Central memory CD8-positive, alpha-beta T cell (primary cell): ENCODE measurements at regions not wholly inside any gene's neighbourhood (a gene's known extent, or its start where the extent isn't known, plus 50 kb on each side); places are given as distances from the start of the nearest gene placed in this dataset.
"Not testable (repeated sequence)": the region's sequence is repeated elsewhere in the genome, so short reads cannot be mapped to it uniquely, and the experiment has no call there.

Source experiments
- ATAC-seq: fragments of 150-1000 bp; cut with Tn5 transposase; replicated peaks from 2 replicates; pipeline ENCODE4 v1.10.0; 2022; ENCODE audit warnings: mild to moderate bottlenecking, moderate FRiP score, moderate number of reproducible peaks; ENCODE audit not compliant: poor library complexity, severe bottlenecking; ENCODE audit errors: extremely low read depth
- DNase-seq, 2 donors: peaks; one replicate each; pipeline ENCODE4 v3.0.0; 2021; ENCODE audit warnings: low spot score in 2 of 2
- H3K27ac Mint-ChIP-seq: one replicate; pipeline ENCODE4 v1.8.0; 2022; ENCODE audit warnings: low read depth, mild to moderate bottlenecking, moderate library complexity, mixed read lengths
- H3K27me3 Mint-ChIP-seq: one replicate; pipeline ENCODE4 v1.8.0; 2022; ENCODE audit warnings: mixed read lengths
- H3K36me3 Mint-ChIP-seq: one replicate; pipeline ENCODE4 v1.8.0; 2022; ENCODE audit warnings: mild to moderate bottlenecking, moderate library complexity, mixed read lengths; ENCODE audit not compliant: insufficient read depth
- H3K4me1 Mint-ChIP-seq: one replicate; pipeline ENCODE4 v1.8.0; 2022; ENCODE audit warnings: mixed read lengths
- H3K4me3 Mint-ChIP-seq: one replicate; pipeline ENCODE4 v1.8.0; 2022; ENCODE audit warnings: mild to moderate bottlenecking, moderate library complexity, mixed read lengths
- H3K9me3 Mint-ChIP-seq: one replicate; pipeline ENCODE4 v1.8.0; 2022; ENCODE audit warnings: mixed read lengths

- no peak for ATAC-seq
- Mint-ChIP-seq H3K27me3 (peaks cover 51% of the 10 kb centered on the region), H3K4me3 (no peak overlapping the region), H3K27ac (no peak overlapping the region), H3K9me3 (no peaks in the 10 kb centered on the region), H3K36me3 (no peaks in the 10 kb centered on the region), H3K4me1 (no peaks in the 10 kb centered on the region)
- no peak for DNase-seq
Observed at GRCh38 chr1:38178216-38178615, 131.6 kb upstream of the POU3F1 start.

GRCh38 chr1:38175121-38175520, 128.5 kb upstream of the POU3F1 start:
- no peaks in the 10 kb centered on the region for H3K9me3 Mint-ChIP-seq
- H3K27me3 Mint-ChIP-seq: peaks cover 31% of the 10 kb centered on the region
- ATAC-seq (no peak), DNase-seq (no peak)
- no peaks in the 10 kb centered on the region for H3K4me1 Mint-ChIP-seq
- no peak overlapping the region for H3K27ac Mint-ChIP-seq
- H3K4me3 Mint-ChIP-seq: no peak overlapping the region
- no peaks in the 10 kb centered on the region for H3K36me3 Mint-ChIP-seq

GRCh38 chr1:38173848-38174247, 127.3 kb upstream of the POU3F1 start:
- H3K4me3 Mint-ChIP-seq: no peak overlapping the region
- H3K27ac Mint-ChIP-seq: no peak overlapping the region
- DNase-seq: no peak
- no peaks in the 10 kb centered on the region for H3K36me3 Mint-ChIP-seq
- no peak for ATAC-seq
- no peaks in the 10 kb centered on the region for H3K4me1 Mint-ChIP-seq
- no peaks in the 10 kb centered on the region for H3K9me3 Mint-ChIP-seq
- peaks cover 20% of the 10 kb centered on the region for H3K27me3 Mint-ChIP-seq

- no peaks in the 10 kb centered on the region for H3K36me3 Mint-ChIP-seq
- no peak overlapping the region for H3K4me3 Mint-ChIP-seq
- no peaks in the 10 kb centered on the region for H3K9me3 Mint-ChIP-seq
- peaks cover 20% of the 10 kb centered on the region for H3K27me3 Mint-ChIP-seq
- H3K27ac Mint-ChIP-seq: no peak overlapping the region
- DNase-seq (no peak), ATAC-seq (no peak)
- no peaks in the 10 kb centered on the region for H3K4me1 Mint-ChIP-seq
Observed at GRCh38 chr1:38173157-38173831, 126.7 kb upstream of the POU3F1 start.

GRCh38 chr1:38169121-38169520, 122.5 kb upstream of the POU3F1 start:
- Mint-ChIP-seq H3K36me3 (no peaks in the 10 kb centered on the region), H3K4me3 (no peak overlapping the region), H3K27me3 (peaks cover 30% of the 10 kb centered on the region), H3K4me1 (no peaks in the 10 kb centered on the region), H3K27ac (no peak overlapping the region), H3K9me3 (no peaks in the 10 kb centered on the region)
- ATAC-seq: no peak
- DNase-seq: no peak

GRCh38 chr1:38168365-38168764, 121.8 kb upstream of the POU3F1 start:
- Mint-ChIP-seq H3K36me3 (no peaks in the 10 kb centered on the region), H3K27me3 (peaks cover 38% of the 10 kb centered on the region), H3K9me3 (no peaks in the 10 kb centered on the region), H3K27ac (no peak overlapping the region), H3K4me3 (no peak overlapping the region), H3K4me1 (no peaks in the 10 kb centered on the region)
- ATAC-seq (no peak), DNase-seq (no peak)

- H3K27ac Mint-ChIP-seq: no peak overlapping the region
- no peak for ATAC-seq
- no peaks in the 10 kb centered on the region for H3K9me3 Mint-ChIP-seq
- DNase-seq: no peak
- no peaks in the 10 kb centered on the region for H3K4me1 Mint-ChIP-seq
- H3K27me3 Mint-ChIP-seq: peaks cover 40% of the 10 kb centered on the region
- H3K4me3 Mint-ChIP-seq: no peak overlapping the region
- H3K36me3 Mint-ChIP-seq: no peaks in the 10 kb centered on the region
Observed at GRCh38 chr1:38166461-38166860, 119.9 kb upstream of the POU3F1 start.

GRCh38 chr1:38153778-38154470, 107.3 kb upstream of the POU3F1 start:
- no peak for DNase-seq
- Mint-ChIP-seq H3K9me3 (no peaks in the 10 kb centered on the region), H3K4me1 (no peaks in the 10 kb centered on the region), H3K36me3 (peaks cover 1% of the 10 kb centered on the region), H3K27me3 (peaks cover 50% of the 10 kb centered on the region), H3K27ac (no peak overlapping the region), H3K4me3 (no peak overlapping the region)
- no peak for ATAC-seq

- H3K27me3 Mint-ChIP-seq: peaks cover 50% of the 10 kb centered on the region
Observed at GRCh38 chr1:38153066-38153777, 106.6 kb upstream of the POU3F1 start.

GRCh38 chr1:38152351-38153065, 105.9 kb upstream of the POU3F1 start:
- Mint-ChIP-seq H3K27ac (no peak overlapping the region), H3K4me3 (no peak overlapping the region), H3K36me3 (peaks cover 1% of the 10 kb centered on the region), H3K9me3 (no peaks in the 10 kb centered on the region), H3K4me1 (no peaks in the 10 kb centered on the region), H3K27me3 (peaks cover 50% of the 10 kb centered on the region)
- DNase-seq: no peak
- no peak for ATAC-seq

More at GRCh38 chr1:38153066-38153777, 106.6 kb upstream of the POU3F1 start:
- DNase-seq (no peak), ATAC-seq (no peak)
- H3K4me1 Mint-ChIP-seq: no peaks in the 10 kb centered on the region
- peaks cover 1% of the 10 kb centered on the region for H3K36me3 Mint-ChIP-seq
- H3K27ac Mint-ChIP-seq: no peak overlapping the region
- no peaks in the 10 kb centered on the region for H3K9me3 Mint-ChIP-seq
- no peak overlapping the region for H3K4me3 Mint-ChIP-seq

GRCh38 chr1:38151399-38151798, 104.8 kb upstream of the POU3F1 start:
- Mint-ChIP-seq H3K9me3 (no peaks in the 10 kb centered on the region), H3K27ac (no peak overlapping the region), H3K36me3 (peaks cover 1% of the 10 kb centered on the region), H3K27me3 (peaks cover 50% of the 10 kb centered on the region), H3K4me3 (no peak overlapping the region), H3K4me1 (no peaks in the 10 kb centered on the region)
- DNase-seq (no peak), ATAC-seq (no peak)

- not testable (repeated sequence) for DNase-seq, H3K9me3 Mint-ChIP-seq, ATAC-seq, H3K4me3 Mint-ChIP-seq, H3K4me1 Mint-ChIP-seq, H3K36me3 Mint-ChIP-seq, H3K27ac Mint-ChIP-seq
- peaks cover 58% of the 10 kb centered on the region for H3K27me3 Mint-ChIP-seq
Observed at GRCh38 chr1:38146079-38146478, 99.5 kb upstream of the POU3F1 start.
